ENCODE measurements at regions not wholly inside any gene's neighbourhood (a gene's known extent, or its start where the extent isn't known, plus 50 kb on each side); places are given as distances from the start of the nearest gene placed in this dataset.
"Not testable (repeated sequence)": the region's sequence is repeated elsewhere in the genome, so short reads cannot be mapped to it uniquely, and the experiment has no call there.

DNA sequence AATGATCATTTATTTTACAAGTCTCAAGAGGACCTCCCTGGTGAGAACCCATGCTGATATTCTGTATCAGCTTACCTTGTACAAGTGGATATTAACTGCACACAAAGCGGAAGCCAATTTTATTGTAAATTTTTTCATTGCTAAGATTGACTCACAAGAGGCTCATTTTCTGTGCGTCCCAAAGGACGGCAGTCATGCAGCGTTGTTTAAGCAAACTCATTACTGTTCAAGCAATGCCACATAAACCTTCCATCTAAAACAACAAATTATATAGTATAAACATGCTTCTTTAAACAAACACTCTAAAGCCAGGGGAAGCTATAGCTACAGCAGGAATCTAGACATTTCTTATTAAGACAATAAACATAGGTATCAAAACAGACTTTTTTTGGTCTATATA is 575.3 kb downstream of the FRK start:
- Histone ChIP-seq H3K4me3 (no peak overlapping the region), H3K4me1 (no peaks in the 10 kb centered on the region), H3K9me3 (no peaks in the 10 kb centered on the region), H3K27me3 (no peaks in the 10 kb centered on the region), H3K36me3 (no peaks in the 10 kb centered on the region), H3K27ac (no peak overlapping the region)
- no peak for DNase-seq
- intact Hi-C loops (cut with DNase I; ENCODE audit: low total_unique reads), result no loop called here
- TF ChIP-seq CTCF (IDR thresholded peaks at IDR 0.05), result no peak

- H3K36me3 ChIP-seq; H3K27ac ChIP-seq; intact Hi-C loops (cut with DNase I; ENCODE audit: low total_unique reads); H3K4me1 ChIP-seq; DNase-seq; H3K27me3 ChIP-seq; H3K4me3 ChIP-seq; H3K9me3 ChIP-seq: not testable (repeated sequence)
These were observed 580.1 kb downstream of the FRK start for GRCh38 chr6:115480543-115480942.

GRCh38 chr6:115474443-115475041 is 586.1 kb downstream of the FRK start:
- Histone ChIP-seq H3K36me3 (no peaks in the 10 kb centered on the region), H3K9me3 (no peaks in the 10 kb centered on the region), H3K27ac (no peak overlapping the region), H3K27me3 (no peaks in the 10 kb centered on the region), H3K4me3 (no peak overlapping the region), H3K4me1 (no peaks in the 10 kb centered on the region)
- TF ChIP-seq CTCF (IDR thresholded peaks at IDR 0.05), result no peak
- DNase-seq, result no peak
- intact Hi-C loops (cut with DNase I; ENCODE audit: low total_unique reads), result no loop called here

DNA sequence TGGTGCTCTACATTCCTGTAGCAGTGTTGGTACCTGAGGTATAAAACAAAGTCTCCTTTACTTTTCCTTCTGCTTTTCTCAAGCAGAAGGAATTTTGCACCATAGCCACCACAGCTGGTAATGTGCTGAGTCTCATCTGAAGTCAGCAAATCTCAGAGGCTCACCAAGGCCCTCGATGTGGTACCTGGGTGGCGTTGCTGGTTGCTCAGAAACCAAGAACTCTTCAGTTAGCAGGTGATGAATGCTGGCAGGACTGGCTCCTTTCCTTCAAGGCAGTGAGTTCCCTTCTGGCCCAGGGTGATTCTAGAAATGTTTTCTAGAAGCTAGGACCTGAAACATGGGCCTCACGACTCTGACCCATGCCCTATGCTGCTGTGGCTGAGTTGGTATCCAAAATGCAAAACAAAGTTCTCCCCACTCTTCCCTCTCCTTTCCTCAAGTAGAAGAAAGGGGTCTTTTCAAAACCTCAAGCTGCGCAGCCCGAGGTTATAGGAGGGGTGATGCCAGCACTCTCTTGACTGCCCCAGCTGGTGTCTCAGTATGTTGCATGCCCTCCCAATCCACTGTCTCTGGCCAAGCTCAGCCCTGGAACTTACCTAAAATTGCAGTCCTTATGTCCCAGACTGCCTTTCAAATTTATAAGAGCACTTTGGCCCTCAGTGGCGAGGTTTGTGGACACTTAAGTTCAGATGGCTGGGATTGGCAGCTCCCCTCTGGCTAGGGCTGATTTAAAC is 592.3 kb downstream of the FRK start:
- H3K27ac ChIP-seq, result no peak overlapping the region
- no peak for TF ChIP-seq CTCF (IDR thresholded peaks at IDR 0.05)
- no peak for DNase-seq

DNA sequence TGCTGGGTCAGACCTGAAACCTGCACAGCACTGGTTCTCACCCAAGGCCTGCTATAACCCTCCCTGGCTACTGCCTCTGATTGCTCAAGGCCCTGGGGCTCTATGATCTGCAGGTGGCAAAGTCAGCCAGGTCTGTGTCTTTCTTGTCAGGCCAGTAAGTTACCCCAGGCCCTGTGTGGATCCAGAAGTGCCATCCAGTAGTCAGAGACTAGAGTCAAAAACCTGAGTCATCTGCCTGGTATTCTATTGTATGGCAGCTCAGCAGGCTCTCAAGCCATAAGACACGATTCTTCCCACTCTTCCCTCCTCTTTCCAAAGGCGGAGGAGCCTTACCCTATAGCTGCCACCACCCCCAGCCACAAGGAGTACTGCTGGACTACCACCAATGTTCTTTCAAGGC is 593.0 kb downstream of the FRK start:
- no peak overlapping the region for H3K4me3 ChIP-seq
- no peaks in the 10 kb centered on the region for H3K36me3 ChIP-seq
- H3K27ac ChIP-seq, result no peak overlapping the region
- TF ChIP-seq CTCF (IDR thresholded peaks at IDR 0.05), result no peak
- no peaks in the 10 kb centered on the region for H3K9me3 ChIP-seq
- H3K27me3 ChIP-seq, result no peaks in the 10 kb centered on the region
- intact Hi-C loops (cut with DNase I; ENCODE audit: low total_unique reads), result no loop called here
- DNase-seq, result no peak
- no peaks in the 10 kb centered on the region for H3K4me1 ChIP-seq

More for the DNA sequence above, 592.3 kb downstream of the FRK start:
- Histone ChIP-seq H3K4me1 (no peaks in the 10 kb centered on the region), H3K4me3 (no peak overlapping the region), H3K36me3 (no peaks in the 10 kb centered on the region), H3K9me3 (no peaks in the 10 kb centered on the region), H3K27me3 (no peaks in the 10 kb centered on the region)
- intact Hi-C loops (cut with DNase I; ENCODE audit: low total_unique reads), result no loop called here

DNA sequence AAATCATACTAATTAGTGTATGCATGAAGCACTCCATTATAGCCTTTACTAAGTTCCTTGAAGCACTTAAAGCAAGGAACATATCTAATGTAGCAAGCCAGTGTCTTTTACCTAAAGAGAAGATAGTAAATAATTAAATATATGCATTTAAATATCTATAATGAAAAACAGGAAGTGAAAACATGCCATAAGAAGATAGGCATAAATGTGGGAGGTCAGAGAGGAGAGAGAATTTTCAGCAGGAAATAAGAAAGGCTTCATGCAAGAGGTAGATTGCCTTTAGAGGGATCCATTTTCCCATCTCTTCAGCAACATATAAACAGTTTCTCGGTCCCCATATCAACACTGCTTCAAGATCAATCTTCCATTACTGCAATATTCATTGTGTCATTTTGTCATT is 599.8 kb downstream of the FRK start:
- intact Hi-C loops (cut with DNase I; ENCODE audit: low total_unique reads), result no loop called here
- no peak overlapping the region for H3K4me3 ChIP-seq
- no peaks in the 10 kb centered on the region for H3K36me3 ChIP-seq
- no peak for TF ChIP-seq CTCF (IDR thresholded peaks at IDR 0.05)
- no peaks in the 10 kb centered on the region for H3K27me3 ChIP-seq
- no peaks in the 10 kb centered on the region for H3K9me3 ChIP-seq
- H3K27ac ChIP-seq, result no peak overlapping the region
- no peaks in the 10 kb centered on the region for H3K4me1 ChIP-seq
- no peak for DNase-seq
